ENCODE measurements at regions not wholly inside any gene's neighbourhood (a gene's known extent, or its start where the extent isn't known, plus 50 kb on each side); places are given as distances from the start of the nearest gene placed in this dataset.

DNA sequence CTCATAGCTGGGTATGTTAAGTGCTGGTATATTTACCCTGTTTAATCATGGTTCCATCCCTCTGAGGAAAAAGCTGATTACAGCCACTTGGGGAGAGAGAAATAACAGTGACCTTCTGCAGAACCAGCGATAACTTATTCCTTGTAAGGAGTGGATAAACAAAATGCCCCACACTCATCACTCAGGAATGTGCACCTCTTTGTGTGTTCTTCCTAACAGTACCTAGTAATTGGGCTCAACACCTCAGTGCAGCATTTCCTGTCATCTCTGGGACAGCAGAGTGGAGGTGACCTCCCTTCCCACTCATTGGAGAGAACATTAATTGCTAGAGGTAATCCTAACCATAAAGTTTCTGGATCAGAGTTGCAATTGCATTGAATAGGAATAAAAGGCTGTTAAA, 112.5 kb upstream of the F3 start:
- TF ChIP-seq, protein P1, sequence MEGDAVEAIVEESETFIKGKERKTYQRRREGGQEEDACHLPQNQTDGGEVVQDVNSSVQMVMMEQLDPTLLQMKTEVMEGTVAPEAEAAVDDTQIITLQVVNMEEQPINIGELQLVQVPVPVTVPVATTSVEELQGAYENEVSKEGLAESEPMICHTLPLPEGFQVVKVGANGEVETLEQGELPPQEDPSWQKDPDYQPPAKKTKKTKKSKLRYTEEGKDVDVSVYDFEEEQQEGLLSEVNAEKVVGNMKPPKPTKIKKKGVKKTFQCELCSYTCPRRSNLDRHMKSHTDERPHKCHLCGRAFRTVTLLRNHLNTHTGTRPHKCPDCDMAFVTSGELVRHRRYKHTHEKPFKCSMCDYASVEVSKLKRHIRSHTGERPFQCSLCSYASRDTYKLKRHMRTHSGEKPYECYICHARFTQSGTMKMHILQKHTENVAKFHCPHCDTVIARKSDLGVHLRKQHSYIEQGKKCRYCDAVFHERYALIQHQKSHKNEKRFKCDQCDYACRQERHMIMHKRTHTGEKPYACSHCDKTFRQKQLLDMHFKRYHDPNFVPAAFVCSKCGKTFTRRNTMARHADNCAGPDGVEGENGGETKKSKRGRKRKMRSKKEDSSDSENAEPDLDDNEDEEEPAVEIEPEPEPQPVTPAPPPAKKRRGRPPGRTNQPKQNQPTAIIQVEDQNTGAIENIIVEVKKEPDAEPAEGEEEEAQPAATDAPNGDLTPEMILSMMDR (IDR thresholded peaks at IDR 0.05) = no peak
- no peak for TF ChIP-seq ZFX (IDR thresholded peaks at IDR 0.05; ENCODE audit: borderline replicate concordance)

Measured in 22Rv1 (cell line).